ENCODE measurements at regions not wholly inside any gene's neighbourhood (a gene's known extent, or its start where the extent isn't known, plus 50 kb on each side); places are given as distances from the start of the nearest gene placed in this dataset.

GRCh38 chr3:190968616-190969015 is 106.1 kb upstream of the GMNC start:
- TF ChIP-seq POLR2A (IDR thresholded peaks at IDR 0.05) (no peak), CTCF (IDR thresholded peaks at IDR 0.05) (no peak)

Measured in thyroid gland (tissue), 4 donors.